ENCODE measurements at regions not wholly inside any gene's neighbourhood (a gene's known extent, or its start where the extent isn't known, plus 50 kb on each side); places are given as distances from the start of the nearest gene placed in this dataset.

GRCh38 chr12:114963846-114964245 lies 279.9 kb upstream of the TBX3 start (continued):
- no peak for TF ChIP-seq YY1 (IDR thresholded peaks at IDR 0.05; ENCODE audit: low read depth, low read length)
- TF ChIP-seq FOSL1 (IDR thresholded peaks at IDR 0.05; ENCODE audit: insufficient read depth, low read depth, low read length) = no peak
- TF ChIP-seq SIRT6 (IDR thresholded peaks at IDR 0.05; ENCODE audit: low read length) = no peak
- no peak for TF ChIP-seq CTBP2 (IDR thresholded peaks at IDR 0.05; ENCODE audit: borderline replicate concordance, insufficient read depth, insufficient read length, low read length)
- TF ChIP-seq TCF12 (IDR thresholded peaks at IDR 0.05; ENCODE audit: low read depth, low read length) = no peak
- TF ChIP-seq BRCA1 (IDR thresholded peaks at IDR 0.05; ENCODE audit: low read depth, low read length) = no peak

All from H1 (cell line).